Neural cell (in vitro differentiated cells): ENCODE measurements at regions not wholly inside any gene's neighbourhood (a gene's known extent, or its start where the extent isn't known, plus 50 kb on each side); places are given as distances from the start of the nearest gene placed in this dataset.

Experiments
- H2AFZ ChIP-seq: fragments of 200-600, 300-800 bp; sonication (generic), shearing (Covaris generic); 2 replicates; pipeline ENCODE4 v1.6.0; 2014; ENCODE audit warnings: low read depth, mild to moderate bottlenecking, antibody characterized with exemption, low read length, moderate library complexity
- H3F3A ChIP-seq: fragments of 200-600 bp; shearing (Covaris generic); 2 replicates; pipeline ENCODE4 v1.6.1; 2016; ENCODE audit warnings: mild to moderate bottlenecking, moderate library complexity, mixed read lengths, antibody characterized with exemption, low read length; ENCODE audit not compliant: insufficient read depth, poor library complexity, severe bottlenecking
- H3K27ac ChIP-seq: fragments of 200-600, 300-800 bp; sonication (generic), shearing (Covaris generic); 2 replicates; pipeline ENCODE4 v1.5.1; 2014; ENCODE audit warnings: mild to moderate bottlenecking, low read length, moderate library complexity
- H3K27me3 ChIP-seq: fragments of 300-800, 200-600 bp; sonication (generic), shearing (Covaris generic); 2 replicates; pipeline ENCODE4 v1.6.0; 2014; ENCODE audit warnings: mild to moderate bottlenecking, low read depth, low read length, moderate library complexity; ENCODE audit not compliant: insufficient read depth
- H3K36me3 ChIP-seq: fragments of 300-800, 200-600 bp; sonication (generic), shearing (Covaris generic); 2 replicates; pipeline ENCODE4 v1.5.1; 2014; ENCODE audit warnings: mild to moderate bottlenecking, antibody characterized with exemption, low read length, moderate library complexity; ENCODE audit not compliant: insufficient read depth
- H3K4me2 ChIP-seq: fragments of 300-800, 200-600 bp; sonication (generic), shearing (Covaris generic); 2 replicates; pipeline ENCODE4 v1.6.0; 2014; ENCODE audit warnings: mild to moderate bottlenecking, low read length
- H3K4me3 ChIP-seq: fragments of 300-800, 200-600 bp; sonication (generic), shearing (Covaris generic); 2 replicates; pipeline ENCODE4 v1.5.1; 2014; ENCODE audit warnings: mild to moderate bottlenecking, low read length, moderate library complexity
- H3K79me2 ChIP-seq: fragments of 200-600 bp; shearing (Covaris generic); replicated peaks from 2 replicates; pipeline ENCODE4 v1.6.0; 2014; ENCODE audit warnings: mild to moderate bottlenecking, low read length, moderate library complexity; ENCODE audit not compliant: insufficient read depth
- H3K9ac ChIP-seq: fragments of 300-800, 200-600 bp; sonication (generic), shearing (Covaris generic); 2 replicates; pipeline ENCODE4 v1.6.1; 2016; ENCODE audit warnings: mild to moderate bottlenecking, low read length, mixed read lengths
- H3K9me2 ChIP-seq: fragments of 200-600 bp; shearing (Covaris generic); 2 replicates; pipeline ENCODE4 v1.6.1; 2016; ENCODE audit warnings: mild to moderate bottlenecking, low read length, mixed read lengths; ENCODE audit not compliant: insufficient read depth
- H3K9me3 ChIP-seq: fragments of 200-600, 300-800 bp; sonication (generic), shearing (Covaris generic); 2 replicates; pipeline ENCODE4 v1.6.1; 2016; ENCODE audit warnings: mild to moderate bottlenecking, mixed run types, low read length, moderate library complexity, mixed read lengths
- H4K20me1 ChIP-seq: fragments of 200-600 bp; shearing (Covaris generic); 2 replicates; pipeline ENCODE4 v1.6.1; 2016; ENCODE audit warnings: mild to moderate bottlenecking, mixed run types; ENCODE audit not compliant: insufficient read depth
- EP300 ChIP-seq: fragments of 450-650 bp; conservative IDR thresholded peaks from 2 replicates; pipeline ENCODE4 v1.6.1; 2014; ENCODE audit warnings: antibody characterized with exemption, mild to moderate bottlenecking, moderate library complexity; ENCODE audit not compliant: poor library complexity, severe bottlenecking
- EZH2 ChIP-seq: fragments of 200-600, 300-800 bp; shearing (Covaris generic), sonication (generic); IDR thresholded peaks from 2 replicates; pipeline ENCODE4 v1.6.1; 2014; ENCODE audit warnings: antibody characterized with exemption, low read length, borderline replicate concordance, mild to moderate bottlenecking; ENCODE audit not compliant: insufficient read depth, poor library complexity, severe bottlenecking
- MXI1 ChIP-seq: fragments of 450-650 bp; conservative IDR thresholded peaks from 2 replicates; pipeline ENCODE4 v1.6.1; 2014; ENCODE audit warnings: antibody characterized with exemption, mild to moderate bottlenecking; ENCODE audit not compliant: poor library complexity, severe bottlenecking
- POLR2AphosphoS5 ChIP-seq: IDR thresholded peaks from 2 replicates; pipeline ENCODE4 v1.6.1; 2012
- RAD21 ChIP-seq: fragments of 450-650 bp; conservative IDR thresholded peaks from 2 replicates; pipeline ENCODE4 v1.6.1; 2014; ENCODE audit warnings: antibody characterized with exemption, mild to moderate bottlenecking, moderate library complexity
- REST ChIP-seq: IDR thresholded peaks from 2 replicates; pipeline ENCODE4 v1.6.1; 2012; ENCODE audit warnings: borderline replicate concordance
- SMC3 ChIP-seq: fragments of 450-650 bp; conservative IDR thresholded peaks from 2 replicates; pipeline ENCODE4 v1.6.1; 2014; ENCODE audit warnings: antibody characterized with exemption, mild to moderate bottlenecking, moderate library complexity; ENCODE audit not compliant: poor library complexity
- TAF1 ChIP-seq: IDR thresholded peaks from 2 replicates; pipeline ENCODE4 v1.6.1; 2012; ENCODE audit warnings: low read depth
- TF ChIP-seq, protein P1 (sequence below): fragments of 450-650 bp; IDR thresholded peaks from 2 replicates; pipeline ENCODE4 v1.5.1; 2014; ENCODE audit warnings: antibody characterized with exemption, mild to moderate bottlenecking, moderate library complexity; ENCODE audit not compliant: poor library complexity, severe bottlenecking

- Histone ChIP-seq H3K9ac (no peak overlapping the region), H3F3A (no peaks in the 10 kb centered on the region), H3K9me3 (no peaks in the 10 kb centered on the region), H3K79me2 (no peaks in the 10 kb centered on the region), H3K9me2 (no peaks in the 10 kb centered on the region), H3K4me3 (no peak overlapping the region), H4K20me1 (no peaks in the 10 kb centered on the region), H3K27ac (no peak overlapping the region), H2AFZ (no peak overlapping the region), H3K36me3 (no peaks in the 10 kb centered on the region), H3K4me2 (no peak overlapping the region), H3K27me3 (no peaks in the 10 kb centered on the region)
- no peak for TF ChIP-seq POLR2AphosphoS5
- no peak for TF ChIP-seq SMC3
- no peak for TF ChIP-seq EZH2
- TF ChIP-seq, protein P1, sequence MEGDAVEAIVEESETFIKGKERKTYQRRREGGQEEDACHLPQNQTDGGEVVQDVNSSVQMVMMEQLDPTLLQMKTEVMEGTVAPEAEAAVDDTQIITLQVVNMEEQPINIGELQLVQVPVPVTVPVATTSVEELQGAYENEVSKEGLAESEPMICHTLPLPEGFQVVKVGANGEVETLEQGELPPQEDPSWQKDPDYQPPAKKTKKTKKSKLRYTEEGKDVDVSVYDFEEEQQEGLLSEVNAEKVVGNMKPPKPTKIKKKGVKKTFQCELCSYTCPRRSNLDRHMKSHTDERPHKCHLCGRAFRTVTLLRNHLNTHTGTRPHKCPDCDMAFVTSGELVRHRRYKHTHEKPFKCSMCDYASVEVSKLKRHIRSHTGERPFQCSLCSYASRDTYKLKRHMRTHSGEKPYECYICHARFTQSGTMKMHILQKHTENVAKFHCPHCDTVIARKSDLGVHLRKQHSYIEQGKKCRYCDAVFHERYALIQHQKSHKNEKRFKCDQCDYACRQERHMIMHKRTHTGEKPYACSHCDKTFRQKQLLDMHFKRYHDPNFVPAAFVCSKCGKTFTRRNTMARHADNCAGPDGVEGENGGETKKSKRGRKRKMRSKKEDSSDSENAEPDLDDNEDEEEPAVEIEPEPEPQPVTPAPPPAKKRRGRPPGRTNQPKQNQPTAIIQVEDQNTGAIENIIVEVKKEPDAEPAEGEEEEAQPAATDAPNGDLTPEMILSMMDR = no peak
- no peak for TF ChIP-seq EP300
- TF ChIP-seq TAF1 = no peak
- no peak for TF ChIP-seq REST
- TF ChIP-seq MXI1 = no peak
- no peak for TF ChIP-seq RAD21
Measured at GRCh38 chr4:28251831-28252230, 1391.2 kb downstream of the STIM2 start.

DNA sequence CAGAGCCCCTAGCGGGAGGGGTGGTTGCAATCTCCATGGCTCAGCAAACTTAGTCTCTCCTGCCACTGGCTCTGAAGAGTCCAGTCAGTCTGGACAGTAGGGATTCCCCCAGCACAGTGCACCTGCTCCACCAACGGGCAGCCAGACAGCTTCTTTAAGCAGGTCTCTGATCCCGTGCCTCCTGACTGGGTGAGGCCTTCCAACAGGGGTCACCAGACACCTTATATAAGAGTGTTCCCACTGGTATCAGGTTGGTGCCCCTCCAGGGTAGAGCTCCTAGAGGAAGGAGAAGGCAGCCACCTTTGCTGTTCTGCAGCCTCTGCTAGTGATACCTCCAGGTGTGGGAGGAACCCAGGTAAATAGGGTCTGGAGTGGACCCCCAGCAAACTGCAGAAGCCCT is 1393.4 kb downstream of the STIM2 start:
- no peaks in the 10 kb centered on the region for H3F3A ChIP-seq
- TF ChIP-seq EZH2 (no peak), EP300 (no peak), TAF1 (no peak)
- TF ChIP-seq, protein P1 = no peak
- H3K36me3 ChIP-seq = no peaks in the 10 kb centered on the region
- no peaks in the 10 kb centered on the region for H3K9me3 ChIP-seq
- H3K9me2 ChIP-seq = no peaks in the 10 kb centered on the region
- H3K79me2 ChIP-seq = no peaks in the 10 kb centered on the region
- no peak overlapping the region for H2AFZ ChIP-seq
- no peaks in the 10 kb centered on the region for H3K27me3 ChIP-seq
- H3K9ac ChIP-seq = no peak overlapping the region
- no peak overlapping the region for H3K27ac ChIP-seq
- no peaks in the 10 kb centered on the region for H4K20me1 ChIP-seq
- no peak overlapping the region for H3K4me3 ChIP-seq
- H3K4me2 ChIP-seq = no peak overlapping the region
